WTC11 (cell line): ENCODE measurements at regions not wholly inside any gene's neighbourhood (a gene's known extent, or its start where the extent isn't known, plus 50 kb on each side); places are given as distances from the start of the nearest gene placed in this dataset.

Source experiments
- ATAC-seq: fragments of 200-7000 bp; cut with Tn5 transposase; 2 replicates; pipeline ENCODE4 v1.10.0; 2021; ENCODE audit warnings: mild to moderate bottlenecking, moderate library complexity
- CTCF ChIA-PET: fragments of 300-600 bp; sonication (Branson Sonifier 250); formaldehyde crosslinking; loops from one replicate; lab custom pipeline; 2021; ENCODE audit warnings: antibody characterized with exemption; lab: Charles Lee
- POLR2A ChIA-PET: fragments of 350-600 bp; sonication (Branson Sonifier 250); formaldehyde crosslinking; loops from one replicate; lab custom pipeline; 2021; ENCODE audit warnings: antibody characterized with exemption; lab: Charles Lee
- DNase-seq: peaks from one replicate; pipeline ENCODE4 v3.0.0; 2021; ENCODE audit warnings: low spot score
- H3K27ac Mint-ChIP-seq: 2 replicates; pipeline ENCODE4 v1.8.0; 2021; ENCODE audit warnings: mixed read lengths
- H3K27me3 Mint-ChIP-seq: 2 replicates; pipeline ENCODE4 v1.8.0; 2021; ENCODE audit warnings: low read depth, mild to moderate bottlenecking, moderate library complexity, mixed read lengths
- H3K36me3 Mint-ChIP-seq: 2 replicates; pipeline ENCODE4 v1.8.0; 2021; ENCODE audit warnings: mixed read lengths
- H3K4me1 Mint-ChIP-seq: 2 replicates; pipeline ENCODE4 v1.8.0; 2022; ENCODE audit warnings: mixed read lengths
- H3K4me3 Mint-ChIP-seq: 2 replicates; pipeline ENCODE4 v1.8.0; 2021; ENCODE audit warnings: mild to moderate bottlenecking, moderate library complexity, mixed read lengths
- H3K9me3 Mint-ChIP-seq: 2 replicates; pipeline ENCODE4 v1.8.0; 2021; ENCODE audit warnings: mixed read lengths
- ETV6 ChIP-seq: sonication (generic); formaldehyde crosslinking; IDR thresholded peaks from 2 replicates; pipeline ENCODE4 v1.8.1; 2022; ENCODE audit warnings: mild to moderate bottlenecking, missing genetic modification reagents
- GABPB1 ChIP-seq: sonication (generic); formaldehyde crosslinking; IDR thresholded peaks from 2 replicates; pipeline ENCODE4 v1.8.1; 2023; ENCODE audit warnings: mild to moderate bottlenecking, missing genetic modification reagents
- GRHL2 ChIP-seq: fragments of 250-450 bp; sonication (Bioruptor Pico); IDR thresholded peaks from 2 replicates; pipeline ENCODE4 v1.8.0; 2022; ENCODE audit warnings: mild to moderate bottlenecking, moderate library complexity; ENCODE audit not compliant: insufficient replicate concordance, severe bottlenecking
- KAT7 ChIP-seq: sonication (generic); formaldehyde crosslinking; IDR thresholded peaks from 2 replicates; pipeline ENCODE4 v1.8.1; 2023; ENCODE audit warnings: missing genetic modification reagents, mild to moderate bottlenecking, borderline replicate concordance
- NR2C2 ChIP-seq: sonication (generic); formaldehyde crosslinking; IDR thresholded peaks from 2 replicates; pipeline ENCODE4 v1.8.0; 2022; ENCODE audit warnings: mild to moderate bottlenecking, missing genetic modification reagents
- ZNF263 ChIP-seq: sonication (generic); formaldehyde crosslinking; IDR thresholded peaks from 2 replicates; pipeline ENCODE4 v1.8.1; 2022; ENCODE audit warnings: low read depth, mild to moderate bottlenecking, moderate library complexity, missing genetic modification reagents
- TF ChIP-seq, protein P1 (sequence below): sonication (generic); formaldehyde crosslinking; IDR thresholded peaks from 2 replicates; pipeline ENCODE4 v1.8.1; 2022; ENCODE audit warnings: mild to moderate bottlenecking, moderate library complexity, missing genetic modification reagents
- TF ChIP-seq, protein P2 (sequence below): sonication (generic); formaldehyde crosslinking; IDR thresholded peaks from 2 replicates; pipeline ENCODE4 v1.8.0; 2023; ENCODE audit warnings: mild to moderate bottlenecking, missing genetic modification reagents
- TF ChIP-seq, protein P3 (sequence below): sonication (generic); formaldehyde crosslinking; IDR thresholded peaks from 2 replicates; pipeline ENCODE4 v1.8.1; 2023; ENCODE audit warnings: mild to moderate bottlenecking, missing genetic modification reagents, moderate library complexity
- TF ChIP-seq, protein P4 (sequence below): fragments of 250-450 bp; sonication (Bioruptor Pico); IDR thresholded peaks from 2 replicates; pipeline ENCODE4 v2.1.2; 2022; ENCODE audit warnings: mild to moderate bottlenecking, moderate library complexity

DNA sequence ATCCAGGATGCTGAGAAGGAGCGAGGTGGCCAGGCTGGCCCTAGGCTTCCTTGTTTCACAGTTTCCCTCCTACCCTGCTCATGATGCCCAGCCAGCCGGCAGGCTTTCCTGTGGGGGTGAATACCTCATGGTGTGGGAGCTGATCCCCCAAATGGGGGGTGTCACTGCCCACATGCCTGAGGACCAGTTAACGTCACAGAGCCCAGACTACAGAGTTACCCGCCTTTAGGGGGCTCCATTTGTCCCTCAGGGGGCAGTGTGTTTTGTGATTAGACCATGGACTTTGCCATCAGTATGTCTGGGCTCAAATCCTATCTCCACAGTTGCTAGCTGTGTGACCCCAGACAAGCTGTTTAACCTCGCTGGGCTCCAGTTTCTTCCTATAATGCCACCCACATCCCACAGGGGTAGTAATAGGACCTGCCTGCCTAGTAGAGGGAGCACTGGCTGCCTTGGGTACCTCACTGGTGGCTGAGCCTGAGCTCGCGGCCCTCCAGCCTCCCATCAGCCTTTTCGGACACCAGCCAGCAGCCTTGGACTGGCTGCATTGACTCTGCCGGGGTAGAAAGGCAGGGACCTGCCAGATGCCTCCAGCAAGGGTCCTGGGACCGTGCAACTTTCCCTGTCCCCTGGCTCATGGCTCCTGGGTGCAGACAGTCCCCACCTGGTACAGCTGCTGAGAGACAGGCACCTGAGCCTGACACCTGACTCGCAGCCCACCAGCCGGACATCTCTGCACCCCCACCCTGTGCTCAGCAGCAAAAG, 87.5 kb upstream of the GSE1 start:
- Mint-ChIP-seq H3K27ac (no peak overlapping the region), H3K36me3 (no peaks in the 10 kb centered on the region), H3K4me1 (peaks cover 45% of the 10 kb centered on the region), H3K27me3 (no peaks in the 10 kb centered on the region)
- DNase-seq (no peak), ATAC-seq (no peak)
- POLR2A ChIA-PET, result no interaction called here
- no peak for TF ChIP-seq GRHL2 (CRISPR knock-in tag)
- TF ChIP-seq, all 79 proteins: peak for 0
- Mint-ChIP-seq H3K9me3 (no peaks in the 10 kb centered on the region), H3K4me3 (no peak overlapping the region)
- CTCF ChIA-PET, result interaction anchor here (0.7 to 2.6 kb wide), 12 partner anchors 12 to 228 kb away, joined by 3 to 11 read pairs (median 5); no protein-coding TSS in a partner anchor

DNA sequence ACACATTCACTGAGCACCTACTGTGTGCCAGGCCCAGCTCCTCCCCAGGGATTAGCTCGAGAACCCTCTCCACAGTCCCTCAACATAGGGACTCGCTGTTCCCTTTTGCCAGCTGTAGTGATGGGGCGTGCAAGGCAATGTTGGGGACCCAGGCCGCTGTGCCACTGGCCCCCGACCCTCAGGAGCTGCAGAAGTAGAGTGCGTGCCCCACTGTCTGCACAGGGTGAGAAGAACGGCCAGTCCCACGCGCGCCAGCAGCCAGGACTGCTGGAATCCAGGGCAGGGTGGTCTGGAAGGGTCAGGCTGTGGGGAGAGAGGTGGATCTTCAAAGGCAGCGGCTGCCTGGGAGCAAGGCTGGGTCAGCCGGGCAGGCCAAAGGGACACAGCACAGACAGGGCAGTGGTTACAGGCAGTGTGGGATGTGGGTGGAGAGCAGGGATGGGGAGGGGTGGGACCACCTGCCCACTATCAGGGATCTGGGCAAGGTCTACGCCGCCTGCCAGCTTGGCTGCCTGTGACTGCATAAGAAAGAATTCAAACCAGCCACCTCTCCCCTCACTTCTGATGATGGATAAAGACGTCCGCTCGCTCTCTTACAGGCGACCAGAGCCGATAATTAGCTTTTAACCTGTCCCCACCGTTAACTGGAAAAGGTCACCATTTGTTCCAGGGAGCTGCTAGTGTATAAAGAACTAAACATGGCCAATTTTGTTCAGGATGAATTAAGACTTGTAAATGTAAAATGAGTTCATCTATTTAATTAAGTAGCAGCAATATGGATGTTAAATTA, 86.7 kb upstream of the GSE1 start:
- DNase-seq, result no peak
- H3K4me3 Mint-ChIP-seq, result no peak overlapping the region
- H3K27me3 Mint-ChIP-seq, result no peaks in the 10 kb centered on the region

DNA sequence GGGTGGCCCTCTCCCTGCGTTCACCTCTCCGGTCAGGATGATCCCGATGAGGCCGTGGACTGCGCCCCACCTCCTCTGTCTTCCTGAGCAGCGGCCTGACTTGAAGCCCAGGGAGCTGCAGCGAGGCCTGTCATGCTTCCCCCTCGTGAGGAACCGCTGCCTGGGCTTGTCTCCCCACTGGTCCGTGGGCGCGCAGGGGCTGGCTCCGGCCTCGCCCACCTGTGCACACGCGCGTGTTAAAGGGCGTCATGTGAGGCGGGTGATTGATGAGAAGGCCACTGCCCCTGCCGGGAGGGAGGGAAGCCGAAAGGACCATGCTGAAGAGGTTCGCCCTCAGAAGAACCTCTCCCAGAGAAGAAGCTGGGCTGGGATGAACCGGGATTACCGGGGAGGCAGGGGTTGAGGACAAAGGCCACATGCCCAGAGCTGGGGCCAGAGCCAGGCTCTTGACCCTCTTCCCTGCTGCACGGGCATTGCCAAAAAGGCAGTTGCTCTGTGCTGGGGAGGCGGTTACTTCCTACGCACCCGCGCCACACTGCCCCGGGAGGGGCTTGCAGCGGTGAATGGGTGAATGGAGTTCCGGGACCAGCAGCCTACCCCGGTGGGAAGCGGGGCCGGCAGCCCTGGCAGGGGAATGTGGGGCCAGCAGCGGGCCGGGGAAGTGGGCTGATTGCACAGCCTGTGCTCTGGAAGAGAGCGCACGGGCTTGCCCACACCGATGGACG, 85.9 kb upstream of the GSE1 start:
- Mint-ChIP-seq H3K27me3 (no peaks in the 10 kb centered on the region), H3K4me1 (peaks cover 46% of the 10 kb centered on the region), H3K4me3 (no peak overlapping the region), H3K36me3 (no peaks in the 10 kb centered on the region), H3K9me3 (no peaks in the 10 kb centered on the region), H3K27ac (peak overlapping the region; percentile 66; the same call in 1 of the 2 replicates)
- DNase-seq (no peak), ATAC-seq (no peak)
- TF ChIP-seq, protein P1, sequence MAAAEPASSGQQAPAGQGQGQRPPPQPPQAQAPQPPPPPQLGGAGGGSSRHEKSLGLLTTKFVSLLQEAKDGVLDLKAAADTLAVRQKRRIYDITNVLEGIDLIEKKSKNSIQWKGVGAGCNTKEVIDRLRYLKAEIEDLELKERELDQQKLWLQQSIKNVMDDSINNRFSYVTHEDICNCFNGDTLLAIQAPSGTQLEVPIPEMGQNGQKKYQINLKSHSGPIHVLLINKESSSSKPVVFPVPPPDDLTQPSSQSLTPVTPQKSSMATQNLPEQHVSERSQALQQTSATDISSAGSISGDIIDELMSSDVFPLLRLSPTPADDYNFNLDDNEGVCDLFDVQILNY, result no peak
- ChIA-PET CTCF (interaction anchor here (0.8 to 3.7 kb wide), 6 partner anchors 25 to 199 kb away, joined by 3 to 36 read pairs (median 4); no protein-coding TSS in a partner anchor), POLR2A (interaction anchor here (0.9 kb wide), 1 partner anchor 30 kb away, joined by 3 read pairs; no protein-coding TSS in a partner anchor)

More for the DNA sequence above, 86.7 kb upstream of the GSE1 start:
- no peaks in the 10 kb centered on the region for H3K9me3 Mint-ChIP-seq
- POLR2A ChIA-PET, result no interaction called here
- TF ChIP-seq GABPB1 (CRISPR knock-in tag), result peak; percentile 56; the same call in 1 of the 2 replicates
- TF ChIP-seq, protein P2, sequence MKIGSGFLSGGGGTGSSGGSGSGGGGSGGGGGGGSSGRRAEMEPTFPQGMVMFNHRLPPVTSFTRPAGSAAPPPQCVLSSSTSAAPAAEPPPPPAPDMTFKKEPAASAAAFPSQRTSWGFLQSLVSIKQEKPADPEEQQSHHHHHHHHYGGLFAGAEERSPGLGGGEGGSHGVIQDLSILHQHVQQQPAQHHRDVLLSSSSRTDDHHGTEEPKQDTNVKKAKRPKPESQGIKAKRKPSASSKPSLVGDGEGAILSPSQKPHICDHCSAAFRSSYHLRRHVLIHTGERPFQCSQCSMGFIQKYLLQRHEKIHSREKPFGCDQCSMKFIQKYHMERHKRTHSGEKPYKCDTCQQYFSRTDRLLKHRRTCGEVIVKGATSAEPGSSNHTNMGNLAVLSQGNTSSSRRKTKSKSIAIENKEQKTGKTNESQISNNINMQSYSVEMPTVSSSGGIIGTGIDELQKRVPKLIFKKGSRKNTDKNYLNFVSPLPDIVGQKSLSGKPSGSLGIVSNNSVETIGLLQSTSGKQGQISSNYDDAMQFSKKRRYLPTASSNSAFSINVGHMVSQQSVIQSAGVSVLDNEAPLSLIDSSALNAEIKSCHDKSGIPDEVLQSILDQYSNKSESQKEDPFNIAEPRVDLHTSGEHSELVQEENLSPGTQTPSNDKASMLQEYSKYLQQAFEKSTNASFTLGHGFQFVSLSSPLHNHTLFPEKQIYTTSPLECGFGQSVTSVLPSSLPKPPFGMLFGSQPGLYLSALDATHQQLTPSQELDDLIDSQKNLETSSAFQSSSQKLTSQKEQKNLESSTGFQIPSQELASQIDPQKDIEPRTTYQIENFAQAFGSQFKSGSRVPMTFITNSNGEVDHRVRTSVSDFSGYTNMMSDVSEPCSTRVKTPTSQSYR (CRISPR knock-in tag), result no peak
- TF ChIP-seq, all 79 proteins: peak for 1
- Mint-ChIP-seq H3K27ac (no peak overlapping the region; the same call in 1 of the 2 replicates), H3K36me3 (no peaks in the 10 kb centered on the region), H3K4me1 (peaks cover 44% of the 10 kb centered on the region)
- no peak for ATAC-seq
- CTCF ChIA-PET, result interaction anchor here (0.8 to 3.7 kb wide), 16 partner anchors 13 to 229 kb away, joined by 3 to 36 read pairs (median 5); no protein-coding TSS in a partner anchor

DNA sequence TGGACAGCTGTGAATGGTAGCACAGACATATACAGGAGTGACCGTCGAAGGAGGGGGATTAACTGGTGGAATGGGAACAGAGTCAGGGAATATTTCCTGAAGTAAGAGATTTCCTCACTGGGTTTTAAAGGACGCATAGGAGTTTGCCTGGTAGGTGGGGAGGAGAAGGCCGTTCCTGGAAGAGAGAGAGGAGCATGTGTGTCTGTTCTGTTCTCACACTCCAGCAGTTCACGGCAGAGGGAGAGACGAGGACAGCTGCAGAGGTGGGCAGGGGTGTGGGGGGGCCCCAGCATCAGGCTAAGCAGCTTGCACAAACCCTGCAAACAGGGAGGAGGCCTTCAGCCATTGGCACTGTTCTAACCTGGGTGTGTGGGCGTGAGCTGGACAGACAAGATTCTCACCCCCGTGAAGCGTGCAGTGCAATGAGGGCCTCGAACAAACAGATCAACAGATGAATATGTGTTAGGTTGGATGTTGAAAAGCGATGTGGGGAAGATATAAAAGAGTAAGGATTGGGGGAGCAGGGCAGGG, 85.3 kb upstream of the GSE1 start:
- Mint-ChIP-seq H3K4me3 (no peak overlapping the region), H3K27ac (peak overlapping the region; percentile 66; the same call in 1 of the 2 replicates), H3K27me3 (no peaks in the 10 kb centered on the region), H3K36me3 (no peaks in the 10 kb centered on the region), H3K9me3 (no peaks in the 10 kb centered on the region), H3K4me1 (peaks cover 41% of the 10 kb centered on the region)
- ChIA-PET CTCF (interaction anchor here (0.6 to 4.6 kb wide), 9 partner anchors 10 to 355 kb away, joined by 3 to 36 read pairs (median 3); no protein-coding TSS in a partner anchor), POLR2A (interaction anchor here (0.9 kb wide), 1 partner anchor 29 kb away, joined by 3 read pairs; no protein-coding TSS in a partner anchor)
- ATAC-seq (no peak), DNase-seq (no peak)
- TF ChIP-seq GABPB1 (CRISPR knock-in tag) (no peak), ZNF263 (CRISPR knock-in tag) (no peak), KAT7 (CRISPR knock-in tag) (no peak), ETV6 (CRISPR knock-in tag) (no peak), NR2C2 (CRISPR knock-in tag) (no peak)
- TF ChIP-seq, protein P3, sequence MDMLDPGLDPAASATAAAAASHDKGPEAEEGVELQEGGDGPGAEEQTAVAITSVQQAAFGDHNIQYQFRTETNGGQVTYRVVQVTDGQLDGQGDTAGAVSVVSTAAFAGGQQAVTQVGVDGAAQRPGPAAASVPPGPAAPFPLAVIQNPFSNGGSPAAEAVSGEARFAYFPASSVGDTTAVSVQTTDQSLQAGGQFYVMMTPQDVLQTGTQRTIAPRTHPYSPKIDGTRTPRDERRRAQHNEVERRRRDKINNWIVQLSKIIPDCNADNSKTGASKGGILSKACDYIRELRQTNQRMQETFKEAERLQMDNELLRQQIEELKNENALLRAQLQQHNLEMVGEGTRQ (CRISPR knock-in tag), result no peak
- TF ChIP-seq, protein P2 (CRISPR knock-in tag), result no peak
- TF ChIP-seq, protein P4, sequence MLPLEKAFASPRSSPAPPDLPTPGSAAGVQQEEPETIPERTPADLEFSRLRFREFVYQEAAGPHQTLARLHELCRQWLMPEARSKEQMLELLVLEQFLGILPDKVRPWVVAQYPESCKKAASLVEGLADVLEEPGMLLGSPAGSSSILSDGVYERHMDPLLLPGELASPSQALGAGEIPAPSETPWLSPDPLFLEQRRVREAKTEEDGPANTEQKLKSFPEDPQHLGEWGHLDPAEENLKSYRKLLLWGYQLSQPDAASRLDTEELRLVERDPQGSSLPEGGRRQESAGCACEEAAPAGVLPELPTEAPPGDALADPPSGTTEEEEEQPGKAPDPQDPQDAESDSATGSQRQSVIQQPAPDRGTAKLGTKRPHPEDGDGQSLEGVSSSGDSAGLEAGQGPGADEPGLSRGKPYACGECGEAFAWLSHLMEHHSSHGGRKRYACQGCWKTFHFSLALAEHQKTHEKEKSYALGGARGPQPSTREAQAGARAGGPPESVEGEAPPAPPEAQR (CRISPR knock-in tag), result no peak
